Activated T-helper 17 cell treated with anti-CD3 and anti-CD28 coated beads, Interleukin-2, amount 50 U/mL, for 72 hours (primary cell): ENCODE measurements at regions not wholly inside any gene's neighbourhood (a gene's known extent, or its start where the extent isn't known, plus 50 kb on each side); places are given as distances from the start of the nearest gene placed in this dataset.
"Not testable (repeated sequence)": the region's sequence is repeated elsewhere in the genome, so short reads cannot be mapped to it uniquely, and the experiment has no call there.

Source experiments
- ATAC-seq: fragments of 150-1000 bp; cut with Tn5 transposase; replicated peaks from 2 replicates; pipeline ENCODE4 v1.10.0; 2021; ENCODE audit warnings: mild to moderate bottlenecking, moderate library complexity
- H3K27ac Mint-ChIP-seq: one replicate; pipeline ENCODE4 v1.8.0; 2022; ENCODE audit warnings: mixed read lengths
- H3K27me3 Mint-ChIP-seq: one replicate; pipeline ENCODE4 v1.8.0; 2022; ENCODE audit warnings: mixed read lengths
- H3K36me3 Mint-ChIP-seq: one replicate; pipeline ENCODE4 v1.8.0; 2022; ENCODE audit warnings: low read depth, mild to moderate bottlenecking, mixed read lengths
- H3K4me1 Mint-ChIP-seq: one replicate; pipeline ENCODE4 v1.8.0; 2022; ENCODE audit warnings: mixed read lengths
- H3K4me3 Mint-ChIP-seq: one replicate; pipeline ENCODE4 v1.8.0; 2022; ENCODE audit warnings: mild to moderate bottlenecking, mixed read lengths
- H3K9me3 Mint-ChIP-seq: one replicate; pipeline ENCODE4 v1.8.0; 2022; ENCODE audit warnings: mixed read lengths

DNA sequence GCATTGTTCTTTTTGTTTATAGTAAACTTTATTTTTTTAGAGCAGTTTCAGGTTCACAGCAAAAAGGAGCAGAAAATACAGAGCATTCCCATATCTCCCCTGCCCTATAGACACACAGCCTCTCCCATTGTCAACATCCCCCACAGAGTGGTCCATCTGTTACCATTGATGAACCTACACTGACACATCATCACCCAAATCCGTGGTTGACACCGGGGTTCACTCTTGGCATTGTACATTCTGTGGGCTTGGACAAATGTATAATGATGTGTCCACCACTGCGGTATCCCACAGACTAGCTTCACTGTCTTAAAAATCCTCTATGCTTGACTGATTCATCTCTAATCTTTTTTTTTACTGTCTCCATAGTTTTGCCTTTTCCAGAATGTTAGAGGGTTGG, 120.7 kb upstream of the SPATA31C2 start:
- Mint-ChIP-seq H3K9me3 (no peaks in the 10 kb centered on the region), H3K27me3 (peaks cover 3% of the 10 kb centered on the region), H3K4me1 (no peaks in the 10 kb centered on the region), H3K27ac (no peak overlapping the region), H3K4me3 (no peak overlapping the region), H3K36me3 (no peaks in the 10 kb centered on the region)
- no peak for ATAC-seq

DNA sequence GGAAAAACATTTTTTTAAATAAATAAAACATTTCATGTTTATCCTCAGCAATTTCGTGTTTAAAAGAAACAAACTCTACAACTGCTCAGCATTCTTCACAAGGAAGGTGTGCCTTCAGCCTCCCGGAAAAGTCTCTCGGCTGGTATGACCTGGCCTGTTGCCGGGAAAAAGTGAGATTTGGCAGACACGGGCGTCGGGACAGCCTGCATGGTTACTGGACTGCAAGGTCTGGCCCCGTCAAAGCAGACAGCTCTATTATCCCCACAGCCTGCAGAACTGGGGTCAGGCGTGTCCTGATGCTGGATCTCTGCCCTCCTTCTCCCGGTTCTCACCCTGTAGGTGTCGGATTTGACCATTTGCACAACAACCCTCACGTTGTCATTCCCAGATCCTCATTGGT, 120.3 kb upstream of the SPATA31C2 start:
- ATAC-seq = no peak
- H3K4me3 Mint-ChIP-seq = no peak overlapping the region
- H3K27me3 Mint-ChIP-seq = peaks cover 3% of the 10 kb centered on the region
- no peak overlapping the region for H3K27ac Mint-ChIP-seq
- no peaks in the 10 kb centered on the region for H3K36me3 Mint-ChIP-seq
- H3K9me3 Mint-ChIP-seq = no peaks in the 10 kb centered on the region
- H3K4me1 Mint-ChIP-seq = no peaks in the 10 kb centered on the region

GRCh38 chr9:88258024-88258423, 119.7 kb upstream of the SPATA31C2 start:
- Mint-ChIP-seq H3K9me3 (no peaks in the 10 kb centered on the region), H3K4me3 (no peak overlapping the region), H3K27ac (no peak overlapping the region), H3K4me1 (no peaks in the 10 kb centered on the region), H3K36me3 (no peaks in the 10 kb centered on the region), H3K27me3 (peaks cover 3% of the 10 kb centered on the region)
- no peak for ATAC-seq

DNA sequence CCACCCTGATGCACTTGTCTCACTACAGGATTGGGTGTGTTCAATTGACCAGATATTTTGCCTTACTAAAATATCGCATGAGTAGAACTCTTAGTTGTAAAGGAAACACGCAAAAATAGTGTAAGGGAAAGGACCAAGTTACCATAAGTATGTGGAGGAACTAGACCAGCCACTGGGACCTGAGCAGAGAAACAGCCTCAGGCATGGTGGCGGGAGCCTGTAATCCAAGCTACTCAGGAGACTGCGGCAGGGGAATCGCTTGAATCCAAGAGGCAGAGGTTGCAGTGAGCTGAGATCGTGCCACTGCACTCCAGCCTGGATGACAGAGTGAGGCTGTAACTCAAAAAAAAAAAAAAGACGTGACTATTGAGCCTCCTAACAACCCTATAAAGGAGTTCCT, 117.9 kb upstream of the SPATA31C2 start:
- no peak for ATAC-seq
- H3K27me3 Mint-ChIP-seq = peaks cover 3% of the 10 kb centered on the region
- H3K9me3 Mint-ChIP-seq = peaks cover 3% of the 10 kb centered on the region
- no peak overlapping the region for H3K4me3 Mint-ChIP-seq
- no peaks in the 10 kb centered on the region for H3K36me3 Mint-ChIP-seq
- H3K27ac Mint-ChIP-seq = no peak overlapping the region
- H3K4me1 Mint-ChIP-seq = no peaks in the 10 kb centered on the region

DNA sequence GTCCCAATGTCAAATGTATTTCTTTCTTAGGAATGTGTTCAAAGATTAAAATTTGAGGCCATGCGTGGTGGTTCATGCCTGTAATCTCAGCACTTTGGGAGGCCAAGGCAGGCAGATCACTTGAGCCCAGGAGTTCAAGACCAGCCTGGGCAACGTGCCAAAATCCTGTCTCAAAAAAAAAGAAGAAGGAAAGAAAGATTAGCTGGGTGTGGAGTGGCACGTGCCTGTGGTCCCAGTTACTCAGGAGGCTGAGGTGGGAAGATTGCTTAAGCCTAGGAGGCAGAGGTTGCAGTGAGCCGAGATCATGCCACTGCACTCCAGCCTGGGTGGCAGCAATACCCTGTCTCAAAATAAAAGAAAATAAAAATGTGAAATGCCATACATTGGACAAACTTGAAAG, 117.5 kb upstream of the SPATA31C2 start:
- not testable (repeated sequence) for H3K9me3 Mint-ChIP-seq, H3K36me3 Mint-ChIP-seq, H3K27me3 Mint-ChIP-seq, H3K4me3 Mint-ChIP-seq, H3K27ac Mint-ChIP-seq, H3K4me1 Mint-ChIP-seq, ATAC-seq

DNA sequence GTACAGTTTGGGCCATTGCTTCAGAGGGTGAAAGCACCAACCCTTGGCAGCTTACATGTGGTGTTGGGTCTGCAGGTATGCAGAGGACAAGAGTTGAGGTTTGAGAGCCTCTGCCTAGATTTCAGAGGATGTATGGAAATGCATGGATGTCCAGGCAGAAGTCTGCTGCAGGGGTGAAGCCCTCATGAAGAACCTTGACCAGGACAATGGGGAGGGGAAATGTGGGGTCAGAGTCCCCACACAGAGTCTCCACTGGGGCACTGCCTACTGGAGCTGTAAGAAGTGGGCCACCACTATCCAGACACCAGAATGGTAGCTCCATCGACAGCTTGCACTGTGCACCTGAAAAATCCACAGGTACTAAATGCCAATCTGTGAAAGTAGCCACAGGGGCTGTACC, 113.6 kb upstream of the SPATA31C2 start:
- peaks cover 6% of the 10 kb centered on the region for H3K27me3 Mint-ChIP-seq
- ATAC-seq = no peak
- peaks cover 16% of the 10 kb centered on the region for H3K9me3 Mint-ChIP-seq
- no peak overlapping the region for H3K4me3 Mint-ChIP-seq
- H3K36me3 Mint-ChIP-seq = no peaks in the 10 kb centered on the region
- H3K4me1 Mint-ChIP-seq = no peaks in the 10 kb centered on the region
- no peak overlapping the region for H3K27ac Mint-ChIP-seq

DNA sequence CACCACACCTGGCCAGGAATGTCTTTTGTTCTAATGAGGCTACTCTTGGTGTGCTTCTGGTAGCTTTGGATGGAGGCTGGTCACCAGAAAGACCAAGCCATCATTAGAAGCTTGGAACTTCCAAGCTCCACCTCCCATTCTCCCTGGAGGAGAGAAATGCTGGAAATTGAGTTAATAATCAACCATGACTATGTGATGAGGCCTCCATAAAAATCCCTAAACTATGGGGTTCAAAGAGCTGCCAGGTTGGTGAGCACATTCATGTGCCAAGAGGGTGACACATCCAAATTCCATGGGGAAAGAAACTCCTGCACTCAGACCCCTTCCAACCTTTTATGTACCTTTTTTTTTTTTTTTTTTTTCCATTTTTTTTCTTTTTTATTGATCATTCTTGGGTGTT, 105.5 kb upstream of the SPATA31C2 start:
- Mint-ChIP-seq H3K36me3 (no peaks in the 10 kb centered on the region), H3K27me3 (peaks cover 22% of the 10 kb centered on the region), H3K27ac (no peak overlapping the region), H3K9me3 (peaks cover 4% of the 10 kb centered on the region), H3K4me1 (no peaks in the 10 kb centered on the region), H3K4me3 (no peak overlapping the region)
- no peak for ATAC-seq

GRCh38 chr9:88242879-88243278, 104.6 kb upstream of the SPATA31C2 start:
- H3K4me1 Mint-ChIP-seq = peaks cover 5% of the 10 kb centered on the region
- no peak overlapping the region for H3K4me3 Mint-ChIP-seq
- H3K9me3 Mint-ChIP-seq = peaks cover 4% of the 10 kb centered on the region

GRCh38 chr9:88237991-88238571, 99.8 kb upstream of the SPATA31C2 start:
- peaks cover 9% of the 10 kb centered on the region for H3K4me1 Mint-ChIP-seq
- ATAC-seq = peak; percentile 52
- H3K36me3 Mint-ChIP-seq = no peaks in the 10 kb centered on the region
- peak overlapping the region; percentile 53 for H3K27ac Mint-ChIP-seq
- peaks cover 14% of the 10 kb centered on the region for H3K27me3 Mint-ChIP-seq
- H3K9me3 Mint-ChIP-seq = peaks cover 4% of the 10 kb centered on the region
- H3K4me3 Mint-ChIP-seq = no peak overlapping the region

More at GRCh38 chr9:88242879-88243278, 104.6 kb upstream of the SPATA31C2 start:
- no peak for ATAC-seq
- Mint-ChIP-seq H3K27ac (no peak overlapping the region), H3K27me3 (peaks cover 17% of the 10 kb centered on the region), H3K36me3 (no peaks in the 10 kb centered on the region)

GRCh38 chr9:88237479-88237961, 99.2 kb upstream of the SPATA31C2 start:
- Mint-ChIP-seq H3K36me3 (no peaks in the 10 kb centered on the region), H3K27me3 (peaks cover 18% of the 10 kb centered on the region), H3K4me3 (no peak overlapping the region), H3K27ac (peak overlapping the region; percentile 53), H3K9me3 (peaks cover 6% of the 10 kb centered on the region), H3K4me1 (peaks cover 9% of the 10 kb centered on the region)
- peak; percentile 6 for ATAC-seq

DNA sequence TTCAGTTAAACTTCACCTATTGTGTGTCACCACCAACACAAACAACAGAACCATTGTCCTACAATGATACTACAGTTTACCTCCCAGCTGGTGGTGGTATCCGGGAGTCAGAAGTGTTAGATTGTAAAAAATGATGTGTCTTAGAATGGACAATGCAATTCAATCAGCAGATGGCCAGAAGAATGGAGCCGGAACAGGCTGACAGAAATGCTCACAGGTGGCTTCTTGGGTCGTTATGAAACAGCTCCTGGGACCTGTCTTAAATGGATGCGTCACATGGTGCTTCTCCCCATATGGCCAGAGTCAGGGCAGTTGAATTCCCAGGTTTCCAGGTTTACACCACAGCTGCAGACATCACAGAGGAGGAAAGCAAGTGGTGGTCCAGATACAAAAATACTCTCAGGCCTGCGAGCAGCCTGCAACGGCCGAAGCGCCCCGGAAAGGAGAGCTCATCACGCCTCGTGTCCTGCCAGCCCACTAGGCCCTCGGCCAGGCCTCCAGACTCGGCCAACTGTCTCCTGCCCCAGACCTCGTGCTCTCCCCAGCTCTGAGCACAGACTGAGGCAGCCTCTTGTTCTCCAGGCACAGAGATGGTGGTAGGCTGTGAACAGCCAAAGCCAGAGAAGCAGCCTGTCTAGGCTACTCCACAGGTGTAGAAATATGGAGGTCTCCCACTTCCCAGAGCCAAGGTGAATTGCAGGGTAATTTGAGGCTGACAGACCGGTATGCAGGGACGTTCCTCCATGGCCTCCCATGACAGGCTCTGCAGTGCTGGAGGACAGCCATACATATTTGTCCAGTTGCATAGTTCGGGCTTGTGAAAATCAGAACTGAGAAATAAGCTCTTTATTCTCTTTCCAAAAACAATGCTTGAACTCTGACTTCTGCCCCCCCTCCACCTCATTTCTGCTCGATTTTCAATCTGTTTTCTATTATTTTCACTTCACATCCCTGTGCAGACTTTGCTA, 98.5 kb upstream of the SPATA31C2 start:
- H3K4me1 Mint-ChIP-seq = peaks cover 9% of the 10 kb centered on the region
- no peak overlapping the region for H3K4me3 Mint-ChIP-seq
- H3K9me3 Mint-ChIP-seq = peaks cover 10% of the 10 kb centered on the region
- peaks cover 24% of the 10 kb centered on the region for H3K27me3 Mint-ChIP-seq
- no peak overlapping the region for H3K27ac Mint-ChIP-seq
- H3K36me3 Mint-ChIP-seq = no peaks in the 10 kb centered on the region
- ATAC-seq = no peak

DNA sequence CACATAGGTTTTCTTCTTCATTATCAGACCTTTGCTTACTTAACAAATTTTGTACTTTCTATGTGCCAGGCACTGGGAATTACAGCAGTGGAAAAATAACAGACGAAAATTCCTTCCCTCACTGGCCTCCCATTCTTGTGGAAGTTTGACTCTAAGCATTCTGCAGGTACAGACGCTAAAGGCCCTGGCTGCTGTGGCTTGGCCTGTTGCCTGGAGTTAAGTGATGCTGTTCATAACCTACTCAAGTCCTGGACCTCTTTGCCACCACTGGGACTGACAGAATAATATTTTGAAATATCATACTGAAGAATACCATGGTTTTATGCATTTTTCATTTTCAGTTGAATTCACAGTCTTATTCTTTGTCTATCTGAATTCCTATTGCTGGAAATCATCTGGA, 97.3 kb upstream of the SPATA31C2 start:
- H3K9me3 Mint-ChIP-seq = peaks cover 6% of the 10 kb centered on the region
- no peaks in the 10 kb centered on the region for H3K36me3 Mint-ChIP-seq
- no peak overlapping the region for H3K4me3 Mint-ChIP-seq
- H3K4me1 Mint-ChIP-seq = peaks cover 9% of the 10 kb centered on the region
- peaks cover 15% of the 10 kb centered on the region for H3K27me3 Mint-ChIP-seq
- ATAC-seq = no peak
- H3K27ac Mint-ChIP-seq = no peak overlapping the region

DNA sequence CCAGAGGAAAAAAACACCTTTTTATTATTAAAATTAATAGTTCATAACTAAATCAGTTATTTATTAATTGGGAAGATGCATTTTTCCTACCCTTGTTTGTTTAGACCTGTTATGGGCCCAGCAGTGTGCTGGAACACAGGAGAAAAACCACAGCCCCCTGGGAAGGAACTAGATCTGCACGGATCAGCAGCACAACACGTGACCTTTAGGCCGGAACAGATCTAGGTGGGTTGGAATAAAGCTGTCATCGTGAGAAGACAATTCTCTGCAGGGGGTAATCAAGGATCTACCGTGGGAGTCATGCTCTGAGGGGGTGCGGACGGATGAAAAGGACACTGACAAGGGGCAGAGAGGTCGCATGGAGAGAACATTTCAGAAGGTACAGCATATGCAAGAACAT, 95.8 kb upstream of the SPATA31C2 start:
- Mint-ChIP-seq H3K27me3 (peaks cover 12% of the 10 kb centered on the region), H3K9me3 (peaks cover 6% of the 10 kb centered on the region), H3K36me3 (no peaks in the 10 kb centered on the region), H3K4me1 (peaks cover 9% of the 10 kb centered on the region), H3K4me3 (no peak overlapping the region), H3K27ac (no peak overlapping the region)
- no peak for ATAC-seq

DNA sequence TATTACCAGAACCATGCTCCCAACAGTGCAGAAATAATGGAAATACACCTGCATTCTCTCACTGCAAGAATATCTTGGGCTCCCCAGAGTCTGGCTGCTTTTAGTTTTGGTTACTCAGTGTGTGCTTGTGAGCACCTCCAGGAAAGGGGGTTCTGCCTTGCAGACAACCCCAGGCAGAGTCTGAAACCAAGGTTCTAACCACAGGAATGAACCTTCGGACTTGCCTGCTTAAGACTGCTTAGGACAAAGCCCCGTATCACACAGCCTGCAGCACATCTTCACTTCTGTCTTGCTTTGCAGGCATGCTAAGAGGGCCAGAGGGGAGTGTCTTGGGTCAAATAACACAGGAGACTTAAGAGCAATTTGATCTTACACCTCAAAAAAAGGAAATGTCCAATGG, 94.8 kb upstream of the SPATA31C2 start:
- Mint-ChIP-seq H3K27me3 (peaks cover 12% of the 10 kb centered on the region), H3K4me1 (peaks cover 6% of the 10 kb centered on the region), H3K36me3 (no peaks in the 10 kb centered on the region), H3K4me3 (no peak overlapping the region), H3K9me3 (peaks cover 6% of the 10 kb centered on the region), H3K27ac (no peak overlapping the region)
- ATAC-seq = no peak

DNA sequence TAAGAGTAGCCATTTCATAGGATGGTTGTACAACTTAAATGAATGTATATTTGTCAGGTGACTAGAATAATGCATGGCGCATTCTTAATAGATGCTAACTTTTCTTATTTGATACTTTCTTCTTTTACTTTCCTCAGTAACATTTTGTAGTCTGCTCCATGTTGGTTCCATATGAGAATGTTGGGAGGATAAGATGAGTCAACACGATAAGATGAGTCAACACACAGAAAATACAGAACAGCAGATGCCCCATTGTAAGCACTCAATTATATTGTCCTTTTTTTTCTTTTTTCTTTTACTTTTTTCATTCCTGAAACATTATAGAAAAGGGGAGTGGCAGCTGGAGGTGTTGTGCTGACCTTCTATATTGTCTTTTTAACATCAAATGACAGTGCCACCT, 92.3 kb upstream of the SPATA31C2 start:
- no peaks in the 10 kb centered on the region for H3K4me1 Mint-ChIP-seq
- peaks cover 6% of the 10 kb centered on the region for H3K9me3 Mint-ChIP-seq
- ATAC-seq = no peak
- no peaks in the 10 kb centered on the region for H3K36me3 Mint-ChIP-seq
- H3K27ac Mint-ChIP-seq = no peak overlapping the region
- no peak overlapping the region for H3K4me3 Mint-ChIP-seq
- H3K27me3 Mint-ChIP-seq = peaks cover 12% of the 10 kb centered on the region
